GM19397 (cell line): ENCODE measurements at regions not wholly inside any gene's neighbourhood (a gene's known extent, or its start where the extent isn't known, plus 50 kb on each side); places are given as distances from the start of the nearest gene placed in this dataset.
"Not testable (repeated sequence)": the region's sequence is repeated elsewhere in the genome, so short reads cannot be mapped to it uniquely, and the experiment has no call there.

Experiments
- ATAC-seq: cut with Tn5 transposase; IDR thresholded peaks from one replicate; pipeline ENCODE4 v1.9.1; 2021; ENCODE audit warnings: mild to moderate bottlenecking, moderate library complexity; ENCODE audit not compliant: unreplicated experiment

- ATAC-seq: not testable (repeated sequence)
Observed at GRCh38 chr18:14460364-14460763, 83.0 kb downstream of the POTEC start.

GRCh38 chr18:14459826-14460225 is 83.6 kb downstream of the POTEC start:
- ATAC-seq: not testable (repeated sequence)

DNA sequence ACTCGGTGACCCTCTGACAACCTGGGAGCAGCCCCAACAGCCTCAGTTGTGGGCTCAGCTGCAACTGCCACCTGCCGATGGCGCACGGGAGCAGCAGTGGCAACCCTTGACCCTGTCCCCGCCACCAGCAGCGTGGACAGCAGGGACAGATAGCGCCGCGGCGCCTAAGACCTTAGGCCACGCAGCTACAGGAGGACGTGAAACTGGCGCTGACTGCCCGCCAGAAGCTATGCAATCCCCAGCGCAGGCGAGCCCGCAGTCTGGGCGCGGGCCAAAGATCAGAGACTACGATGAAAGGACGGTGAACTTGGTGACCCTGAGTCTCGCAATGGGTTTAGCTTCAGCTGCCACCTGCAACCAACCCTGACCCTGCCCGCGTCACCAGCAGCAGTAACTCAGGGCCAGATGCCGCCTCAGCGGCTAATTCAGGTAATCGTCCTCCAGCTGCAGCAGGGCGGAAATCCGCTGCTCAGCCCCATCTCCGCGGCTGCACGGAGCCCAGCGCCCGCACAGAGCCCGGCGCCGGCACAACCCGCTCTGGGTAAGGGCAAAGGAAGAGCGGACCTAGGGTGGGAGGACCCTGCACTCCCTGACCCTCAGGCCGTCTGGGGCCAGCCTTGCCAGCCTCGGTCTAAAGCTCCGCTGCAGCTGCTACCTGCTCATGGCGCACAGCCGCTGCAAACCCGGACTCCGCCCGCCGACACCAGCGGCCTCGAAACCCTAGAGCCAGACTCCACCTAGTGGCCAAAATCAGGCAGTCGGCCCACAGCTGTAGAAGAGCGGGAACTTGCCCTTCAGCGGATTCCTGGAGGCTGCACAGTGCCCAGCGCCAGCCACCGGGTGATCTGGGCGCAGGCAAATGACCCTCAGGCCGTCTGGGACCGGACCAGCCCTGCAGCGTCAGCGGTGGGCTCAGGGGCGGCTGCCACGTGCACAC is 85.1 kb downstream of the POTEC start:
- ATAC-seq: not testable (repeated sequence)

DNA sequence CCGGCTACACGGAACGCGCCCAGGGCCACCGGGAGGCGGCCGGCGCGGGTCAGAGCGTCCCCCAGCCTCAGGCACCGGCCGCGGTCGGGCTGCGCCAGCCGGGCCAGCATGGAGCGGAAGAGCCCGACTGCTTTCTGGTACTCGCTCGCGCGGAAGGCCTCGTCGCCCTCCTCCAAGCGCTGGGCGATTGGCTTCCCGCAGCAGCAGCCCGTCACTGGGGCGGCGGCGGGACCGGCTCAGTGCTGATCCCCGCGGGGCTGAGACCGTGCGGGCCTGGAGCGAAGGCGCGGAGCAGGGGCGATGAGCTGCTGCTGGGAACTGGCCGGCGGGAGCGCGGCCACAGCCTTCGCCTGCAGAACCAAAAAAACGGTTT is 92.8 kb downstream of the POTEC start:
- ATAC-seq: not testable (repeated sequence)

DNA sequence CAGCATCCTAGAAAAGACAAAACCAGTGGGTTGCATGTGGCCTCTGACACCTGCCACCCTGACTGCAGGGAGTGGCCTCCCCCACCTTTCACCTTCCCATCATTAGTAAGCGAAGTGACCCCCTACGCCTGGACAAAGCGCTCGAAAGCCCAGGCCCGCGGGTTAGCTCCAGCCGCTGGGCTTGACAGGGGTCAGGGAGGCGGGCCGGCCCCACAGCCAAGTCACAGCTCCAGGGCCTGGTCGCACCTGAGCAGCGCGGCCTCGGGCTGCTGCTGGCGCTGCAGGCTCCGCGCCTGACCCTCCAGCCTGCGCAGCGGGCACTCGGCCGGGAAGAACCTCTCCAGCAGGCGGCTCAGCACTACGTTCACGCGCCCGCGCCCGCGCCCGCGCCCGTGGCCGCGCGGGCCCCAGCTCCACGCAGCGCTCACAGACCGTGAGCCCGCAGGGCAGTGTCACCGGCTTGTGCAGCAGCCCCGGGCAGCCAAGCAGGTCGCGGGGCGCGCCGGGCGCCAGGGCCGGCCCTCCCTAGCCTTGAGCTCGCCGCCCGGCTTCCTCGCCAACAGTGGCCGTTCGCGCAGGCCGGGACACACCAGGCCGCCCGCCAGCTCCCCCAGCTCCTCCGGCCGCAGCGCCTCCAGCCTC is 93.3 kb downstream of the POTEC start:
- not testable (repeated sequence) for ATAC-seq

GRCh38 chr18:14449062-14449461 is 94.3 kb downstream of the POTEC start:
- ATAC-seq: not testable (repeated sequence)

DNA sequence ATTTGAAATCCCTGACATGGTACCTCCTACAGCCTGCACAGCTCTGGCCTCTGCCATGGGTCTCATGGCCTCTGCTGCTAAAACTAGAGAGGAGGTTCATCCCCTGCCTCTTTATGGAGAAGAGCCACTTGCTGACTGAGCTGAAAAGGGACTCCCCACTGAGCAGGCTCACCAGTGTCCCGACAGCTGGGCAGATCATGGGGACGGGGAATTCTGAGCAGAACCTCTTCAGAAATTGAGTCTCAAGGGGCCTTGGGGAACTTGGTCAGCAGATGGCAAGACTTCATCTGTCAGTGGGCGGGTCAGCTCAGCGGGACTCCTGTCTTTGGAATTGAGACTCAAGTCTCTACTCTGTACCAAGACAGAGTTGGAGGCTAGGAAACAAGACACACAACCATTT is 95.7 kb downstream of the POTEC start:
- not testable (repeated sequence) for ATAC-seq

DNA sequence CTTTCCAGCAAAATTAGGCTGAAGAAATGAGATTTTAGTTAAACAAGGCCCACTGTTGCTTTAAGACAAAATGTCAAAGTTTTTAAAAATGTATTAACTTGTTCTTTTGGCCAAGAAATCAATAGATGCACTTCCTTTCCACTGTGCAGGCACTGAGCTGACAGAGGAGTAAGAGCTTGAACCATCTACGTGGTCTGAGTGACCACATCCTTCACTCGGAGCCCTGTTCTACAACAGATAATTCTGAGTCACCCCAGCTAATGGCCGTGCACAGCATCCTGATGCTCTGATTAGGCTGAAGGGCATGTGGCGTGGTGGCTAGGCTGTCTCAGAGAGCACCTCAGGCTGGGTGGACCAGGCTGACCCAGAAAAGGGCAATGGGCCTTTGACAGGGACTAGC is 107.9 kb downstream of the POTEC start:
- ATAC-seq: not testable (repeated sequence)

- not testable (repeated sequence) for ATAC-seq
Observed at GRCh38 chr18:14432371-14432770, 111.0 kb downstream of the POTEC start.

DNA sequence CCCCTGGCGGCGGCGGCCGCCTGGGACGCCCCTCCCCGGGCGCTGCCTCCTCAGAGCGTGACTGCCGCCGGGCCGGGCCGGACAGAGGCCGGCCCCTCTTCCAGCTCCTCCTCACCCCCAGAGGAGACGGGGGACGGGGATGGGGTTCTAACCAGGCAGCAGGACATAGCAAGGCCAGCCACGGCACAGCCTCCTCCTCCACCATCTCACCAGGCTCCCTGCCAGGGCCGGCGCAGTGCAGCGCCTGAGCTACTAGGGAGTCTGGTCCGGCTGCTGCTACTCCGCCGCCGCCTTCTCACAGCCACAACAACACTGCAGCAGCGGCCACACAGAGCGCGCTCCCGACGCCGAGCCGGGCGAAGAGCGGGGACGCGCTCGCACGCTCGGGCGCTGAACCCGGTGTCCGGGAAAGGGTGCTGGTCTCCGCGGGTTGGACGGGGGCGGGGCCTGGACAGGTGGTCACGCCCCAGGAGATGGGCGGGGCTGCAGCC is 112.3 kb downstream of the POTEC start:
- not testable (repeated sequence) for ATAC-seq

- ATAC-seq: not testable (repeated sequence)
Observed at GRCh38 chr18:14415806-14416205, 127.6 kb downstream of the POTEC start.

DNA sequence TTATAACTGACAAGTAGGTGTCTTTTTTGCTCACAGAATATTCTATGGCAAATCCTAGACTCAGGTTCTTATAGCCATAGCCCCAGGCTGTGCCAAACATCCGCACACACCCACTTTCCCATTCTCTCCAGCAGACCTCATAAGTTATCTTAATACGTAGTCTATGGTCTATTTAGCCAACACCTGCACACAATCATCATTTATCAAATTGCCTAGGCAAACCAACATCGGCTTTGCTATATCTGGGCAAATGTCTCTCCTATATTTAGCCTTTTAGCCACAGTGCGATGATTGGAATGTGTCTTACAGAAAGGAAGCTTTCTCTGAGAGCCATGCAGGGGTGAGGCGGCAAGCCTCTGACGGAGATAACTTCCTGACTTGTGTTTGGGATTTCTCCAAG is 128.0 kb downstream of the POTEC start:
- not testable (repeated sequence) for ATAC-seq

GRCh38 chr18:14395533-14395932 is 147.9 kb downstream of the POTEC start:
- ATAC-seq: not testable (repeated sequence)

DNA sequence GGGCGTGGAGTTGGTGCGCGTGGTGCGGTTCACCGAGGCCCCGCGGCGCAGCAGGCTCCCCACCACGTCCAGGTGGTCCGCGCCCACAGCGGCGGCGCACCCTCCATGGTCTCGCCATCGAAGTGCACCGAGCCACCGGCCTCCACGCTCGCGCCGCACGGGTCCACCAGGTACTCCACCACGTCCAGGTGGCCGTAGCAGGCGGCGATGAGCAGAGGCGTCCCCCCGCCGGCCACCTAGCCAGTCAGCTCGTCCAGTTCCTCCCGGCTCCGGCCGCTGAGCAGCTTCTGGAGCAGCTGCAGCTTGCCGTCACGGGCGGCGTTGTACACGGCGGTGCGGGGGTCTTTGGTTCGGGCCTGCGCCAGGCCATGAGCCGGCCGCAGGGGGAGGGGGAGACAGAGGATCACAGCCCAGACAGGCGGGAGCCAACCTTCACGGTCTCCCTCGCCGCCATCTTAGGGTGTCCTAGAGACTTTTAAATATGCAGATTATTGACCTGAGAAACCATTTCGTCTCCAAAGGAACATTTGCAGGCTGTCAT is 149.8 kb downstream of the POTEC start:
- peak; percentile 57 for ATAC-seq

GRCh38 chr18:14392604-14393003 is 150.8 kb downstream of the POTEC start:
- ATAC-seq: not testable (repeated sequence)

DNA sequence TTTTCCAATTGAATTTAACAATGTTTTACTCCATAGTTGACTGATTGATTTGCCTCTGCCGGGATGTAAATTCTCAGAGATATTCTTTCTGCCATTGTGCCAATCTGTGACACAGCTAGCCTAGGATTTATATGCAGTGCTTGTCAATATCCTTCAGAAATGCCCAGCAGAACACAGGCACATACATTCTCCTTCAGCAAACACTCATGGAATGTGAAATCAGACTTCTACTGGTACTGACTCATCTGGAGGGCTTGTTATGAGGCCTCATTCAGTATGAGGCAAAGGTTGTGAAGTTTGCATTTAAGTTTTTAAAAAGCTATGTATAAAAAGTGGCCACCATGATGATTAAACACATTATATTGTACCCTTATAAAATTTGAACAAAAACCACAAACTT is 158.4 kb downstream of the POTEC start:
- not testable (repeated sequence) for ATAC-seq

DNA sequence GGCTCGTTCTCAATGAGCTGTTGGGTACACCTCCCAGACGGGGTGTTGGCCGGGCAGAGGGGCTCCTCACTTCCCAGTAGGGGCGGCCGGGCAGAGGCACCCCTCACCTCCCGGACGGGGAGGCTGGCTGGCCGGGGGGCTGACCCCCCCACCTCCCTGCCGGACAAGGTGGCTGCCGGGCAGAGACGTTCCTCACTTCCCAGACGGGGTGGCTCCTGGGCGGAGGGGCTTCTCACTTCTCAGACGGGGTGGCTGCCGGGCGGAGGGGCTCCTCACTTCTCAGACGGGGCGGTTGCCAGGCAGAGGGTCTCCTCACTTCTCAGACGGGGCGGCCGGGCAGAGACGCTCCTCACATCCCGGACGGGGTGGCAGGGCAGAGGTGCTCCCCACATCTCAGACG is 160.7 kb downstream of the POTEC start:
- ATAC-seq: not testable (repeated sequence)

DNA sequence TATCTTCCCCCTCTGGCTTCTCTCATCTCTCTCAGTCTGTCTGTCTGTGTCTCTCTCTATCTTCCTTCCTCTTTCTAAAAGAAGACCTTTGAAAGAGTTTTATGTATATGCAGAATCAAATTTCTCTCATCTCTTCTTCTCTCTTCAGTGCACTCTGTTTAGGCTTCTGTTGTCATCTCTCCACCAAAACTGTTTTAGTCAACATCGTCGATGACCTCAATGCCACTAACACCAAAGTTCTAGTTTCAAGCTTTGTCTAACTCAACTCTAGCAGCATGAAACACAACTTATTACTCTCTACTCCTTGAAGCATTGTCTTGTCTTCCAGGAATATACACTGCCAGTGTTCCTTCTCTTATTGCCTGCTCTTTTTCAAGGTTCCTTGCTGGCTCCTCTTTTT is 163.9 kb downstream of the POTEC start:
- ATAC-seq: not testable (repeated sequence)

- not testable (repeated sequence) for ATAC-seq
Observed at GRCh38 chr18:14378376-14378775, 165.0 kb downstream of the POTEC start.

DNA sequence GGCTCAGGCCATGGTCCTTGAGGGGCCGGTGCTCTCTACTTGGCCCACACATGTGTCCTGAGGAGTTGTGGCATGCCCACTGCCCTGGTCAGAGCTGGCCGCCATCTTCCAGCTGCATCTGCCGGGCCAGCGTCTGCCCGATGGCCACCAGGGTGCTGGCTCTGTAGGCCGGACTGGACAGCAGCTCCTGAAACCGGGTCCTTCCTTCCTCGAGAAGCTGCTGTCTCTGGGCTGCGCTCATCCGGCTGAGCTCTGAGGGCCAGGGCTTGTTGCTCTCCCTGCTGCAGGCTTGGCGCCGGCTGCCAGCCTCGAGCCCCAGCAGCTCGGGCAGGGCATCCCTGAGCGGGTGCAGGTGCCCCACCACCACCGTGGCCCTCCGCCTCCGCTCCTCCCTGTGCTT is 182.1 kb downstream of the POTEC start:
- ATAC-seq: not testable (repeated sequence)

GRCh38 chr18:14357553-14358297 is 185.7 kb downstream of the POTEC start:
- ATAC-seq: not testable (repeated sequence)
